Peyer's patch (tissue), 4 donors: ENCODE measurements at regions not wholly inside any gene's neighbourhood (a gene's known extent, or its start where the extent isn't known, plus 50 kb on each side); places are given as distances from the start of the nearest gene placed in this dataset.

Experiments used
- CTCF ChIP-seq, 6 experiments: fragments of 450-650 bp in 4 of 6; fragments of 200-600 bp in 2 of 6; sonication (generic) in 1 of 6; IDR thresholded peaks; one replicate each; pipeline ENCODE4 v1.5.1; 2017 to 2019; ENCODE audit warnings: antibody characterized with exemption in 6 of 6, mild to moderate bottlenecking in 3 of 6, moderate library complexity in 1 of 6
- POLR2A ChIP-seq, 2 donors: fragments of 450-650 bp; IDR thresholded peaks; one replicate each; pipeline ENCODE4 v1.5.1; 2017; ENCODE audit warnings: antibody characterized with exemption in 2 of 2, mild to moderate bottlenecking in 2 of 2, moderate library complexity in 2 of 2

- no peak for TF ChIP-seq CTCF (IDR thresholded peaks at IDR 0.05)
- no peak for TF ChIP-seq POLR2A (IDR thresholded peaks at IDR 0.05)
Observed at GRCh38 chr4:53800741-53801140, 209.5 kb upstream of the LNX1 start.
